K562 (cell line): ENCODE measurements at regions not wholly inside any gene's neighbourhood (a gene's known extent, or its start where the extent isn't known, plus 50 kb on each side); places are given as distances from the start of the nearest gene placed in this dataset.

ENCODE experiments used
- ATAC-seq: fragments of 200-7000 bp; cut with Tn5 transposase; 3 replicates; pipeline ENCODE4 v1.9.1; 2020; ENCODE audit warnings: moderate library complexity
- BruUV-seq: library from RNA; stranded (reverse); fragments of 400-500 nt; replicated peaks from 2 replicates; lab custom pipeline; 2021; lab: Mats Ljungman, UMichigan
- CTCF ChIA-PET: fragments of 300-600 bp; formaldehyde crosslinking; extraction: SDS; loops from one replicate; lab custom pipeline; 2021; ENCODE audit warnings: low intra/inter-chr PET ratio; lab: Yijun Ruan, JAX
- POLR2A ChIA-PET: fragments of 300-600, 350-650 bp; sonication (Branson Sonifier 250); formaldehyde crosslinking; extraction: SDS; loops from one replicate; lab custom pipeline; 2021; ENCODE audit warnings: antibody characterized with exemption, inconsistent platforms; lab: Yijun Ruan, JAX
- DNase-seq, 4 experiments: peaks; one replicate each; pipeline versions ENCODE4 v3.0.0 to v3.0.0-alpha.2; 2011 to 2018; ENCODE audit warnings: low spot score in 3 of 4, mixed read lengths in 3 of 4; ENCODE audit errors: extremely low read depth in 1 of 4
- FAIRE-seq: peaks from 2 replicates; lab custom pipeline; 2011; peaks lifted over from hg19 to GRCh38; lab: Jason Lieb, UNC
- H2AFZ ChIP-seq: 2 replicates; pipeline ENCODE4 v1.6.0; 2011; ENCODE audit warnings: low read depth, low read length, control low read depth, inconsistent platforms
- H3K27ac ChIP-seq: fragments of 200-600 bp; 3 replicates; pipeline ENCODE4 v1.8.0; 2011; ENCODE audit warnings: low read depth, mild to moderate bottlenecking, control low read depth, inconsistent platforms, low read length, moderate library complexity, mixed read lengths; ENCODE audit errors: extremely low read depth
- H3K27me3 ChIP-seq, 2 experiments: fragments of 300-600 bp in 1 of 2; 2 replicates in 1 of 2; 3 replicates in 1 of 2; pipeline versions ENCODE4 v1.6.0 to v1.8.0; 2011; ENCODE audit warnings: inconsistent platforms in 2 of 2, low read length in 2 of 2, mild to moderate bottlenecking in 1 of 2, mixed read lengths in 1 of 2, moderate library complexity in 1 of 2; ENCODE audit not compliant: control insufficient read depth in 2 of 2, insufficient read depth in 2 of 2
- H3K36me3 ChIP-seq: fragments of 300-600 bp; 3 replicates; pipeline ENCODE4 v1.8.0; 2011; ENCODE audit warnings: mild to moderate bottlenecking, low read length, inconsistent platforms; ENCODE audit not compliant: control insufficient read depth, insufficient read depth
- H3K4me1 ChIP-seq, 2 experiments: fragments of 200-600 bp in 1 of 2; replicated peaks in 1 of 2; 2 replicates in 1 of 2; 3 replicates in 1 of 2; pipeline versions ENCODE4 v1.5.1 to v1.8.0; 2011; ENCODE audit warnings: inconsistent platforms in 2 of 2, low read length in 2 of 2, mild to moderate bottlenecking in 1 of 2, mixed read lengths in 1 of 2, moderate library complexity in 1 of 2; ENCODE audit not compliant: control insufficient read depth in 2 of 2, insufficient read depth in 2 of 2
- H3K4me2 ChIP-seq: 2 replicates; pipeline ENCODE4 v1.6.1; 2011; ENCODE audit warnings: low read length, control low read depth, inconsistent platforms, mixed read lengths; ENCODE audit not compliant: insufficient read depth
- H3K4me3 ChIP-seq: fragments of 200-600 bp; sonication (generic), shearing (Covaris generic); 2 replicates; pipeline ENCODE4 v1.5.1; 2016; ENCODE audit warnings: control low read depth, inconsistent platforms
- H3K79me2 ChIP-seq: fragments of 200-600 bp; 3 replicates; pipeline ENCODE4 v1.8.0; 2011; ENCODE audit warnings: low read length, inconsistent platforms; ENCODE audit not compliant: control insufficient read depth, insufficient read depth
- H3K9ac ChIP-seq, 2 experiments: 2 replicates each; pipeline versions ENCODE4 v1.6.0 to v1.6.1; 2011; ENCODE audit warnings: low read depth in 2 of 2, low read length in 2 of 2, control low read depth in 1 of 2, inconsistent platforms in 1 of 2, mild to moderate bottlenecking in 1 of 2, mixed read lengths in 1 of 2; ENCODE audit not compliant: insufficient read depth in 1 of 2
- H3K9me1 ChIP-seq: one replicate; pipeline ENCODE4 v1.6.0; 2011; ENCODE audit warnings: inconsistent platforms, mild to moderate bottlenecking, low read length, moderate library complexity; ENCODE audit not compliant: control insufficient read depth, insufficient read depth
- H3K9me3 ChIP-seq: replicated peaks from 2 replicates; pipeline ENCODE4 v1.5.1; 2011; ENCODE audit warnings: low read depth, low read length, inconsistent platforms; ENCODE audit not compliant: control insufficient read depth, insufficient read depth
- H4K20me1 ChIP-seq: replicated peaks from 2 replicates; pipeline ENCODE4 v1.6.1; 2011; ENCODE audit warnings: low read length, inconsistent platforms, mixed read lengths; ENCODE audit not compliant: control insufficient read depth, insufficient read depth
- EHMT2 ChIP-seq: fragments of 450-650 bp; IDR thresholded peaks from 2 replicates; pipeline ENCODE4 v1.6.1; 2018; ENCODE audit warnings: antibody characterized with exemption
- HDAC2 ChIP-seq: fragments of 450-650 bp; IDR thresholded peaks from 2 replicates; pipeline ENCODE4 v1.6.1; 2016; ENCODE audit warnings: mild to moderate bottlenecking
- SMC3 ChIP-seq: conservative IDR thresholded peaks from 2 replicates; pipeline ENCODE4 v1.6.1; 2011; ENCODE audit warnings: low read depth, low read length, improper control_type of control experiment; ENCODE audit not compliant: insufficient read depth
- STAG1 ChIP-seq: sonication (generic); formaldehyde crosslinking; IDR thresholded peaks from 2 replicates; pipeline ENCODE4 v1.5.0; 2020; ENCODE audit warnings: missing genetic modification reagents, borderline replicate concordance
- TAF1 ChIP-seq: IDR thresholded peaks from 2 replicates; pipeline ENCODE4 v1.6.1; 2011; ENCODE audit warnings: mild to moderate bottlenecking, low read length, moderate library complexity; ENCODE audit not compliant: insufficient read depth, control insufficient read depth, severe bottlenecking; ENCODE audit errors: extremely low read depth
- ZFPM2 ChIP-seq: fragments of 250-450 bp; sonication (Bioruptor Pico); IDR thresholded peaks from 2 replicates; pipeline ENCODE4 v1.5.1; 2022; ENCODE audit warnings: mild to moderate bottlenecking
- WGBS: fragments of 100-300 bp; shearing (Covaris generic); methylation state at CpG from one replicate; pipeline ENCODE4 v1.1.6; 2016; ENCODE audit warnings: low coverage, mixed read lengths; ENCODE audit not compliant: insufficient coverage; ENCODE audit errors: missing lambda C conversion rate; 5-methylcytosine and 5-hydroxymethylcytosine counted together
- in situ Hi-C: fragments of 300-500 bp; cut with MboI; formaldehyde crosslinking; loops from 4 replicates; pipeline ENCODE4 v1.15.0; 2018; ENCODE audit warnings: inconsistent platforms, mixed read lengths
- intact Hi-C: fragments of 100-400 bp; cut with micrococcal nuclease; formaldehyde crosslinking; loops from 2 replicates; pipeline ENCODE4 v1.14.2; 2022

GRCh38 chr7:11970132-11970531 is 138.1 kb upstream of the THSD7A start:
- no TSS peak for BruUV-seq

GRCh38 chr7:11985376-11985775 is 153.4 kb upstream of the THSD7A start:
- Histone ChIP-seq H3K27ac (no peak overlapping the region), H3K4me3 (no peak overlapping the region), H3K9ac (no peak overlapping the region), H3K27me3 (no peaks in the 10 kb centered on the region), H3K79me2 (no peaks in the 10 kb centered on the region), H3K36me3 (no peaks in the 10 kb centered on the region), H3K4me2 (no peak overlapping the region), H3K4me1 (no peaks in the 10 kb centered on the region), H3K9me3 (no peaks in the 10 kb centered on the region), H3K9me1 (no peaks in the 10 kb centered on the region), H4K20me1 (no peaks in the 10 kb centered on the region), H2AFZ (no peak overlapping the region)
- no TSS peak for BruUV-seq
- intact Hi-C loops: no loop called here
- no peak for FAIRE-seq
- ChIA-PET POLR2A (no interaction called here), CTCF (no interaction called here)
- in situ Hi-C loops: no loop called here
- no peak for TF ChIP-seq SMC3
- no peak for TF ChIP-seq EHMT2
- no peak for TF ChIP-seq HDAC2
- no peak for TF ChIP-seq TAF1
- no peak for TF ChIP-seq STAG1 (CRISPR knock-in tag)
- no peak for ATAC-seq
- DNase-seq: no peak

More at GRCh38 chr7:11970132-11970531, 138.1 kb upstream of the THSD7A start:
- Histone ChIP-seq H3K4me2 (no peak overlapping the region), H3K27ac (no peak overlapping the region), H3K9me3 (no peaks in the 10 kb centered on the region), H3K9ac (no peak overlapping the region), H3K36me3 (no peaks in the 10 kb centered on the region), H3K27me3 (no peaks in the 10 kb centered on the region), H4K20me1 (no peaks in the 10 kb centered on the region), H3K4me1 (no peaks in the 10 kb centered on the region), H2AFZ (no peak overlapping the region), H3K4me3 (no peak overlapping the region), H3K9me1 (no peaks in the 10 kb centered on the region), H3K79me2 (no peaks in the 10 kb centered on the region)
- DNase-seq: no peak
- no peak for TF ChIP-seq ZFPM2 (CRISPR knock-in tag)
- ChIA-PET CTCF (no interaction called here), POLR2A (no interaction called here)
- WGBS: 0% methylated on average over 3 of the region's 3 CpGs
- intact Hi-C loops (no loop called here), in situ Hi-C loops (no loop called here)
- no peak for ATAC-seq
- FAIRE-seq: no peak
